Panc1 (cell line): ENCODE measurements at regions not wholly inside any gene's neighbourhood (a gene's known extent, or its start where the extent isn't known, plus 50 kb on each side); places are given as distances from the start of the nearest gene placed in this dataset.

ENCODE experiments used
- ATAC-seq: fragments of 200-7000 bp; cut with Tn5 transposase; 2 replicates; pipeline ENCODE4 v1.9.1; 2020; ENCODE audit warnings: mild to moderate bottlenecking, moderate library complexity
- BruUV-seq: library from RNA; stranded (reverse); fragments of 400-500 nt; replicated peaks from 2 replicates; lab custom pipeline; 2021; lab: Mats Ljungman, UMichigan
- CTCF ChIA-PET: fragments of 300-600 bp; sonication (Branson Sonifier 250); formaldehyde crosslinking; loops from one replicate; lab custom pipeline; 2022; ENCODE audit warnings: antibody characterized with exemption; lab: Charles Lee
- POLR2A ChIA-PET: fragments of 300-600 bp; sonication (Branson Sonifier 250); formaldehyde crosslinking; loops from one replicate; lab custom pipeline; 2022; ENCODE audit warnings: antibody characterized with exemption; lab: Charles Lee
- DNase-seq: peaks from one replicate; pipeline ENCODE4 v3.0.0-alpha.2; 2010; ENCODE audit warnings: low read depth, low spot score
- H3K27ac ChIP-seq: 2 replicates; pipeline ENCODE4 v1.5.1; 2011; ENCODE audit warnings: mild to moderate bottlenecking, low read length, inconsistent platforms
- H3K27me3 ChIP-seq: fragments of 200-500 bp; sonication (Bioruptor generic); 2 replicates; pipeline ENCODE4 v1.6.0; 2014; ENCODE audit warnings: low read length, inconsistent platforms; ENCODE audit not compliant: control insufficient read depth, insufficient read depth
- H3K36me3 ChIP-seq: fragments of 200-500 bp; sonication (Bioruptor generic); 2 replicates; pipeline ENCODE4 v1.5.1; 2014; ENCODE audit warnings: inconsistent platforms, mild to moderate bottlenecking, low read length, moderate library complexity; ENCODE audit not compliant: control insufficient read depth, insufficient read depth
- H3K4me1 ChIP-seq: 2 replicates; pipeline ENCODE4 v1.5.1; 2011; ENCODE audit warnings: inconsistent platforms, mild to moderate bottlenecking, low read length, moderate library complexity; ENCODE audit not compliant: control insufficient read depth, insufficient read depth
- H3K4me3 ChIP-seq, 2 experiments: 2 replicates each; pipeline ENCODE4 v1.5.1; 2011 to 2012; ENCODE audit warnings: low read depth in 2 of 2, low read length in 2 of 2, mild to moderate bottlenecking in 2 of 2, inconsistent platforms in 1 of 2, moderate library complexity in 1 of 2
- H3K9me3 ChIP-seq: fragments of 200-500 bp; sonication (Bioruptor generic); 2 replicates; pipeline ENCODE4 v1.5.1; 2014; ENCODE audit warnings: low read depth, mild to moderate bottlenecking, inconsistent platforms, low read length, moderate library complexity; ENCODE audit not compliant: control insufficient read depth, insufficient read depth
- CTCF ChIP-seq: fragments of 450-650 bp; IDR thresholded peaks from 2 replicates; pipeline ENCODE4 v1.5.1; 2017; ENCODE audit warnings: mild to moderate bottlenecking
- POLR2AphosphoS5 ChIP-seq: IDR thresholded peaks from 2 replicates; pipeline ENCODE4 v1.6.1; 2012; ENCODE audit warnings: mild to moderate bottlenecking, low read depth, low read length, moderate library complexity
- REST ChIP-seq, 2 experiments: IDR thresholded peaks; 2 replicates each; pipeline ENCODE4 v1.6.1; 2011 to 2012; ENCODE audit warnings: low read depth in 2 of 2, control low read depth in 1 of 2, low read length in 1 of 2, mild to moderate bottlenecking in 1 of 2, moderate library complexity in 1 of 2; ENCODE audit not compliant: insufficient read depth in 1 of 2
- SIN3A ChIP-seq: IDR thresholded peaks from 2 replicates; pipeline ENCODE4 v1.6.1; 2012; ENCODE audit warnings: low read depth, mild to moderate bottlenecking, low read length, moderate library complexity, borderline replicate concordance; ENCODE audit not compliant: insufficient read depth
- TCF7L2 ChIP-seq: IDR thresholded peaks from 2 replicates; pipeline ENCODE4 v1.6.1; 2011; ENCODE audit warnings: mild to moderate bottlenecking, low read depth, low read length, inconsistent platforms
- in situ Hi-C: cut with HindIII; loops from 2 replicates; pipeline ENCODE4 v1.10.0; 2016; ENCODE audit warnings: low sequenced_read_pairs, low pct_unique_long_range_greater_than_20kb
- intact Hi-C: fragments of 100-400 bp; cut with micrococcal nuclease; formaldehyde crosslinking; loops from one replicate; pipeline ENCODE4 v1.10.0; 2022; ENCODE audit not compliant: unreplicated experiment

- H3K27ac ChIP-seq: no peak overlapping the region
- POLR2A ChIA-PET: no interaction called here
- in situ Hi-C loops: no loop called here
These were observed 69.1 kb upstream of the NR4A3 start for GRCh38 chr9:99752417-99753109.

GRCh38 chr9:99753436-99753835, 68.2 kb upstream of the NR4A3 start:
- intact Hi-C loops (no loop called here), in situ Hi-C loops (no loop called here)
- ATAC-seq: no peak
- no peak overlapping the region for H3K4me3 ChIP-seq
- H3K9me3 ChIP-seq: no peaks in the 10 kb centered on the region
- no peaks in the 10 kb centered on the region for H3K36me3 ChIP-seq
- no peaks in the 10 kb centered on the region for H3K27me3 ChIP-seq
- no peak for DNase-seq
- ChIA-PET CTCF (no interaction called here), POLR2A (no interaction called here)
- no peaks in the 10 kb centered on the region for H3K4me1 ChIP-seq
- H3K27ac ChIP-seq: no peak overlapping the region
- TF ChIP-seq CTCF (no peak), SIN3A (no peak), TCF7L2 (no peak), REST (IDR thresholded peaks at IDR 0.05; ENCODE audit: insufficient read depth in 1 of 2, low read depth in 2 of 2, low read length in 1 of 2) (no peak), POLR2AphosphoS5 (no peak)
- no TSS peak for BruUV-seq

More at GRCh38 chr9:99752417-99753109, 69.1 kb upstream of the NR4A3 start:
- Histone ChIP-seq H3K36me3 (no peaks in the 10 kb centered on the region), H3K27me3 (no peaks in the 10 kb centered on the region), H3K4me1 (no peaks in the 10 kb centered on the region), H3K4me3 (no peak overlapping the region), H3K9me3 (no peaks in the 10 kb centered on the region)
- CTCF ChIA-PET: no interaction called here
- BruUV-seq: no TSS peak
- DNase-seq (no peak), ATAC-seq (no peak)
- intact Hi-C loops: no loop called here
- TF ChIP-seq POLR2AphosphoS5: no peak
- TF ChIP-seq REST (IDR thresholded peaks at IDR 0.05; ENCODE audit: insufficient read depth in 1 of 2, low read depth in 2 of 2, low read length in 1 of 2): no peak
- TF ChIP-seq CTCF: no peak
- TF ChIP-seq TCF7L2: no peak
- no peak for TF ChIP-seq SIN3A
